Vagina (tissue), 2 donors: ENCODE measurements at regions not wholly inside any gene's neighbourhood (a gene's known extent, or its start where the extent isn't known, plus 50 kb on each side); places are given as distances from the start of the nearest gene placed in this dataset.

Source experiments
- DNase-seq, 2 donors: peaks; one replicate each; pipeline ENCODE4 v3.0.0-alpha.2; 2017; ENCODE audit errors: extremely low spot score in 2 of 2
- H3K27ac ChIP-seq: fragments of 200-600 bp; sonication (generic); one replicate; pipeline ENCODE4 v1.5.1; 2019
- H3K27me3 ChIP-seq: fragments of 200-600 bp; sonication (generic); one replicate; pipeline ENCODE4 v1.5.1; 2019
- H3K36me3 ChIP-seq, 2 donors: fragments of 200-600 bp; sonication (generic); one replicate each; pipeline ENCODE4 v1.5.1; 2017 to 2019
- H3K4me1 ChIP-seq: fragments of 200-600 bp; sonication (generic); one replicate; pipeline ENCODE4 v1.5.1; 2019
- H3K4me3 ChIP-seq, 2 donors: fragments of 200-600 bp; sonication (generic); 1 replicate in 1 of 2; 2 replicates in 1 of 2; pipeline ENCODE4 v1.5.1; 2016 to 2019
- H3K9me3 ChIP-seq: fragments of 200-600 bp; sonication (generic); one replicate; pipeline ENCODE4 v1.5.1; 2019
- POLR2A ChIP-seq, 2 donors: fragments of 450-650 bp; IDR thresholded peaks; one replicate each; pipeline ENCODE4 v1.6.1; 2017; ENCODE audit warnings: antibody characterized with exemption in 2 of 2, mild to moderate bottlenecking in 2 of 2, moderate library complexity in 2 of 2
- POLR2AphosphoS5 ChIP-seq, 2 donors: sonication (generic); formaldehyde crosslinking; IDR thresholded peaks; one replicate each; pipeline ENCODE4 v1.9.0; 2017; ENCODE audit warnings: antibody characterized with exemption in 2 of 2, mild to moderate bottlenecking in 2 of 2, low read depth in 1 of 2; ENCODE audit not compliant: insufficient read depth in 1 of 2
- intact Hi-C: fragments of 100-400 bp; cut with DNase I; formaldehyde crosslinking; loops from one replicate; pipeline ENCODE4 v1.15.1; 2023
- TF ChIP-seq, protein P1 (sequence below), 3 experiments: fragments of 450-650 bp in 2 of 3; fragments of 200-600 bp in 1 of 3; sonication (generic) in 1 of 3; IDR thresholded peaks; one replicate each; pipeline ENCODE4 v1.5.1; 2017 to 2019; ENCODE audit warnings: antibody characterized with exemption in 3 of 3, mild to moderate bottlenecking in 2 of 3, moderate library complexity in 2 of 3

DNA sequence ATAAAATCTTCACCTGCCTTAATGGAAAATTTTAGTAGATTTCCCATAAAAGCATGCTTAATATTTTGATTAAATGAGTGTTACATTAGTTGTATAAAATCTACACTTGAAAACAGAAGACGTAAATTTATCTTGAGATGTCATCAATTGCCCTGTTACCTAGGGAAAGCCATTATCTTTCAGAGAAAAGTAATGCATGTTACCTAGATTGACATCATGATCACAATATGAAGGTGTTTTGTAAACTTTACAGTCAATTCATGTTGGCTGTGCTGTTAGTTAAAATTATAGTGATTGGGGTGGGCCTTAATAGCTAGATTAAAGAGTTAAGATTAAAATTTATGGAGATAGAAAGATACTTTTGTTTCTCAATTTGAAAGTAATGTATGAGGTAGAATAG, 293.2 kb upstream of the PCDH18 start:
- Histone ChIP-seq H3K36me3 (no peaks in the 10 kb centered on the region), H3K4me3 (no peak overlapping the region), H3K4me1 (no peaks in the 10 kb centered on the region), H3K27ac (no peak overlapping the region), H3K9me3 (no peaks in the 10 kb centered on the region), H3K27me3 (no peaks in the 10 kb centered on the region)
- intact Hi-C loops: no loop called here
- no peak for DNase-seq
- TF ChIP-seq, protein P1, sequence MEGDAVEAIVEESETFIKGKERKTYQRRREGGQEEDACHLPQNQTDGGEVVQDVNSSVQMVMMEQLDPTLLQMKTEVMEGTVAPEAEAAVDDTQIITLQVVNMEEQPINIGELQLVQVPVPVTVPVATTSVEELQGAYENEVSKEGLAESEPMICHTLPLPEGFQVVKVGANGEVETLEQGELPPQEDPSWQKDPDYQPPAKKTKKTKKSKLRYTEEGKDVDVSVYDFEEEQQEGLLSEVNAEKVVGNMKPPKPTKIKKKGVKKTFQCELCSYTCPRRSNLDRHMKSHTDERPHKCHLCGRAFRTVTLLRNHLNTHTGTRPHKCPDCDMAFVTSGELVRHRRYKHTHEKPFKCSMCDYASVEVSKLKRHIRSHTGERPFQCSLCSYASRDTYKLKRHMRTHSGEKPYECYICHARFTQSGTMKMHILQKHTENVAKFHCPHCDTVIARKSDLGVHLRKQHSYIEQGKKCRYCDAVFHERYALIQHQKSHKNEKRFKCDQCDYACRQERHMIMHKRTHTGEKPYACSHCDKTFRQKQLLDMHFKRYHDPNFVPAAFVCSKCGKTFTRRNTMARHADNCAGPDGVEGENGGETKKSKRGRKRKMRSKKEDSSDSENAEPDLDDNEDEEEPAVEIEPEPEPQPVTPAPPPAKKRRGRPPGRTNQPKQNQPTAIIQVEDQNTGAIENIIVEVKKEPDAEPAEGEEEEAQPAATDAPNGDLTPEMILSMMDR (IDR thresholded peaks at IDR 0.05): no peak
- TF ChIP-seq POLR2AphosphoS5 (IDR thresholded peaks at IDR 0.05; ENCODE audit: insufficient read depth in 1 of 2, low read depth in 1 of 2) (no peak), POLR2A (IDR thresholded peaks at IDR 0.05) (no peak)

- TF ChIP-seq POLR2AphosphoS5 (IDR thresholded peaks at IDR 0.05; ENCODE audit: insufficient read depth in 1 of 2, low read depth in 1 of 2) (no peak), POLR2A (IDR thresholded peaks at IDR 0.05) (no peak)
- TF ChIP-seq, protein P1 (IDR thresholded peaks at IDR 0.05): no peak
- no peak for DNase-seq
- Histone ChIP-seq H3K36me3 (no peaks in the 10 kb centered on the region), H3K4me1 (no peaks in the 10 kb centered on the region), H3K9me3 (no peaks in the 10 kb centered on the region), H3K4me3 (no peak overlapping the region), H3K27me3 (no peaks in the 10 kb centered on the region), H3K27ac (no peak overlapping the region)
- intact Hi-C loops: no loop called here
Observed at GRCh38 chr4:137823007-137823406, 290.7 kb upstream of the PCDH18 start.

DNA sequence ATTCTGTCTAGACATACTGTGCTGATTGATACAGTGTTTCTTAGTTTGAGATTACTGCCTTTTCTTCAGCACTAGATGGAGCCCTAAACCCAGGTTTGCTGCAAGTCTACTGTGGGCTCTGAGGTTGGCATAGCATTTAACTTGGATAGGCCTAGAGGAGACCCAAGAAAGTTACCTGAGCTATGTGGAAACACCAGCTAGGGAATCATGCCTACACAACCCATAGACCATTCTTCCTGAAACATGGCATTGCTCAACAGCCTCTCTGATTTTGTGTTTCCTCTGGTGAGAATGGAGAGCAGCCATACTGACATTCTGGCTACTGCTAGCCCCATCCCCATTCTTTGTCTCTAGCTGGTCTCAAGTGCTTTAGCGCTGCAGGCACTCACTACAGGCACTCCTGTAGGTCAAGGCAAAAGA, 287.7 kb upstream of the PCDH18 start:
- intact Hi-C loops: no loop called here
- Histone ChIP-seq H3K27me3 (no peaks in the 10 kb centered on the region), H3K36me3 (no peaks in the 10 kb centered on the region), H3K4me3 (no peak overlapping the region), H3K9me3 (no peaks in the 10 kb centered on the region), H3K4me1 (no peaks in the 10 kb centered on the region), H3K27ac (no peak overlapping the region)
- DNase-seq: no peak
- TF ChIP-seq, protein P1 (IDR thresholded peaks at IDR 0.05): no peak
- TF ChIP-seq POLR2AphosphoS5 (IDR thresholded peaks at IDR 0.05; ENCODE audit: insufficient read depth in 1 of 2, low read depth in 1 of 2) (no peak), POLR2A (IDR thresholded peaks at IDR 0.05) (no peak)

- no peak for DNase-seq
- Histone ChIP-seq H3K4me3 (no peak overlapping the region), H3K9me3 (no peaks in the 10 kb centered on the region), H3K36me3 (no peaks in the 10 kb centered on the region), H3K4me1 (no peaks in the 10 kb centered on the region), H3K27me3 (no peaks in the 10 kb centered on the region), H3K27ac (no peak overlapping the region)
- TF ChIP-seq, protein P1 (IDR thresholded peaks at IDR 0.05): no peak
- TF ChIP-seq POLR2A (IDR thresholded peaks at IDR 0.05) (no peak), POLR2AphosphoS5 (IDR thresholded peaks at IDR 0.05; ENCODE audit: insufficient read depth in 1 of 2, low read depth in 1 of 2) (no peak)
- intact Hi-C loops: no loop called here
Observed at GRCh38 chr4:137812258-137812657, 280.0 kb upstream of the PCDH18 start.

DNA sequence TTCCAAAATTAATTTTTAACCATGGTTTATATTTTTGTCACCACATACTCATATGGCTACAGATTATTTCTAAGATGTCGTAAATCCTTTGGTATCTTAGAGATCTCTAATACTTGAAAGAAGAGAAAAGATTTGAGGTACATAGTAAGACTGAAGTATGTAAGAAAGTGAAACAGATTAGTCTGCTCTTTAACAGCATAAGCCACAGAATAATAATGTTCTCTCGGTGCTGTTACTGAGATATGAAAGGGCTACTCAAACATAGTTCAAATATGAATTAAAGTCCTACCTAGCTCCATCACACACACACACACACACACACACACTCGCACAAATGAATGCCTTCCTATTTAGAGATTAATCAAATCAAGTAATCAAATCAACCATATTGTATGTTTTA, 274.1 kb upstream of the PCDH18 start:
- H3K9me3 ChIP-seq: no peaks in the 10 kb centered on the region
- no peaks in the 10 kb centered on the region for H3K36me3 ChIP-seq
- TF ChIP-seq POLR2A (IDR thresholded peaks at IDR 0.05): no peak
- TF ChIP-seq POLR2AphosphoS5 (IDR thresholded peaks at IDR 0.05; ENCODE audit: insufficient read depth in 1 of 2, low read depth in 1 of 2): no peak
- TF ChIP-seq, protein P1 (IDR thresholded peaks at IDR 0.05): no peak
- no peaks in the 10 kb centered on the region for H3K27me3 ChIP-seq
- no peak overlapping the region for H3K4me3 ChIP-seq
- intact Hi-C loops: no loop called here
- no peak overlapping the region for H3K27ac ChIP-seq
- DNase-seq: no peak
- no peaks in the 10 kb centered on the region for H3K4me1 ChIP-seq
